H1 (cell line): ENCODE measurements at regions not wholly inside any gene's neighbourhood (a gene's known extent, or its start where the extent isn't known, plus 50 kb on each side); places are given as distances from the start of the nearest gene placed in this dataset.
"Not testable (repeated sequence)": the region's sequence is repeated elsewhere in the genome, so short reads cannot be mapped to it uniquely, and the experiment has no call there.

ENCODE experiments used
- CEBPB ChIP-seq: IDR thresholded peaks from 2 replicates; pipeline ENCODE4 v1.6.1; 2012; ENCODE audit warnings: low read depth, low read length
- SUZ12 ChIP-seq: fragments of 200-600 bp; sonication (generic); IDR thresholded peaks from 2 replicates; pipeline ENCODE4 v1.6.1; 2012; ENCODE audit warnings: mild to moderate bottlenecking, inconsistent platforms, low read length, moderate library complexity, mixed read lengths

- TF ChIP-seq SUZ12, CEBPB: not testable (repeated sequence)
Observed at GRCh38 chr20:30586178-30586577, 671.3 kb upstream of the DEFB115 start.
